ENCODE measurements at regions not wholly inside any gene's neighbourhood (a gene's known extent, or its start where the extent isn't known, plus 50 kb on each side); places are given as distances from the start of the nearest gene placed in this dataset.

DNA sequence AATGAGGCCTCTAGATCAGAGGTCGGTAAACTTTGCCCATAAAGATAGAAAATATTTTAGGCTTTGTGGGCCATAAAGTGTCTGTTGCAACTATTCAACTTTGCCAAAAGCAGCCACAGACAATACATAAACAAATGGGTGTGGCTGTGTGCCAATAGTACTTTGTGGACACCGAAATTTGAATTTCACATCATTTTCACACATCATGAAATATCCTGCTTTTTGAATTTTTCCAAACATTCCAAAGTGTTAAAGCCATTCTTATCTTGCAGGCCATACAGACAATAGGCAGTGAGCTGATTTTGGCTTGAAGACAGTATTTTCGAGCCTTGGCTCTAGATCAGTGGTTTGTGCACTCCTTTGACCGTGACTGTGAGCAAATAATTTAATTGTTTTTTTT, 51.1 kb upstream of the EPC2 start:
- Histone ChIP-seq H3K36me3 (ENCODE audit: insufficient read depth, low read length) (no peaks in the 10 kb centered on the region), H3K9ac (ENCODE audit: low read depth, low read length) (no peak overlapping the region), H3K27me3 (ENCODE audit: insufficient read depth, low read length) (no peaks in the 10 kb centered on the region), H3K9me3 (ENCODE audit: insufficient read depth, low read depth, low read length) (no peaks in the 10 kb centered on the region), H3K27ac (ENCODE audit: low read depth, low read length) (no peak overlapping the region), H3K4me3 (ENCODE audit: low read length) (no peak overlapping the region), H3K4me1 (ENCODE audit: insufficient read depth, low read length) (no peaks in the 10 kb centered on the region)
- WGBS: 93% methylated on average over 4 of the region's 4 CpGs

DNA sequence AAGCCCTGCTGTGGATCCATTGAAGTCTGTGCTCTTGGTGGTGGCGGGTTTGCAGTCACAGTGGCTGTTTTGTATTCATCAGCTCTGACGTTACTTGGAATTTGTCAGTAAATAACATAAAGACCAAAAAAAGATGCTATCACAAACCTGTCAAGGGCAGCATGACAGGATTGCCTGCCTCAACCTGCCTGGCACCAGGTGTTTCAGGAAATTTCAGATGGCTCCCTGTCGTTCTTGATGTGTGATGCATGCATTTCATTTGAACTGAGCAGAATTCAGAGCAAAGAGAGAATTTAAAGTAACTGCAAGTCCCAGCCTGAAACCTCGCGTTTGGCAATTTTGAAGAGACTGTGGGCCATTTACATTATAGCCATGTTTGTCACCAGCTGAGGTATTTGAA, 50.3 kb upstream of the EPC2 start:
- no peak overlapping the region for H3K27ac ChIP-seq (ENCODE audit: low read depth, low read length)
- no peaks in the 10 kb centered on the region for H3K27me3 ChIP-seq (ENCODE audit: insufficient read depth, low read length)
- no peak overlapping the region for H3K4me3 ChIP-seq (ENCODE audit: low read length)
- no peaks in the 10 kb centered on the region for H3K9me3 ChIP-seq (ENCODE audit: insufficient read depth, low read depth, low read length)
- no peaks in the 10 kb centered on the region for H3K36me3 ChIP-seq (ENCODE audit: insufficient read depth, low read length)
- no peaks in the 10 kb centered on the region for H3K4me1 ChIP-seq (ENCODE audit: insufficient read depth, low read length)
- H3K9ac ChIP-seq (ENCODE audit: low read depth, low read length): no peak overlapping the region
- WGBS: 70% methylated on average over 5 of the region's 5 CpGs
